ENCODE measurements at regions not wholly inside any gene's neighbourhood (a gene's known extent, or its start where the extent isn't known, plus 50 kb on each side); places are given as distances from the start of the nearest gene placed in this dataset.

- Histone ChIP-seq H3K4ac (ENCODE audit: low read depth, low read length) (no peak overlapping the region), H3K4me1 (ENCODE audit: insufficient read depth, low read length) (no peaks in the 10 kb centered on the region), H2BK20ac (ENCODE audit: low read depth, low read length, poor library complexity, severe bottlenecking) (no peak overlapping the region), H3K79me2 (ENCODE audit: insufficient read depth, low read length) (no peaks in the 10 kb centered on the region), H2AFZ (ENCODE audit: low read length) (no peak overlapping the region), H3K18ac (ENCODE audit: insufficient read length, low read depth, low read length) (no peak overlapping the region), H3K4me2 (ENCODE audit: insufficient read depth, insufficient read length, low read length) (no peak overlapping the region), H3K79me1 (ENCODE audit: insufficient read depth, low read depth, low read length, poor library complexity, severe bottlenecking) (no peaks in the 10 kb centered on the region), H3K27ac (ENCODE audit: insufficient read length, low read depth, low read length) (no peak overlapping the region), H4K20me1 (ENCODE audit: control insufficient read depth, insufficient read depth, insufficient read length) (no peaks in the 10 kb centered on the region), H3K56ac (ENCODE audit: insufficient read length, low read depth, low read length) (no peak overlapping the region), H3K23me2 (ENCODE audit: insufficient read length, low read depth, low read length, poor library complexity, severe bottlenecking) (no peaks in the 10 kb centered on the region), H4K8ac (replicated peaks; ENCODE audit: insufficient read length, low read depth, low read length) (no peak overlapping the region), H2AK5ac (ENCODE audit: insufficient read length, low read length) (no peak overlapping the region), H4K91ac (ENCODE audit: insufficient read length, low read depth, low read length) (no peak overlapping the region), H4K5ac (ENCODE audit: insufficient read length, low read depth, low read length) (no peak overlapping the region), H3K14ac (ENCODE audit: insufficient read depth, low read length) (no peak overlapping the region), H3K23ac (ENCODE audit: insufficient read length, low read depth, low read length) (no peak overlapping the region), H3K27me3 (ENCODE audit: insufficient read depth, low read length) (no peaks in the 10 kb centered on the region), H3K9ac (ENCODE audit: extremely low read depth, insufficient read length, low read length) (no peak overlapping the region), H2BK120ac (ENCODE audit: low read depth, low read length, poor library complexity, severe bottlenecking) (no peak overlapping the region), H3K9me3 (ENCODE audit: control insufficient read depth, low read depth, low read length) (no peaks in the 10 kb centered on the region), H3T11ph (ENCODE audit: low read length) (no peak overlapping the region), H2BK5ac (ENCODE audit: insufficient read length, low read length) (no peak overlapping the region), H2BK12ac (ENCODE audit: insufficient read length, low read depth, low read length) (no peak overlapping the region), H2BK15ac (ENCODE audit: low read depth, low read length) (no peak overlapping the region)
- no CpG with 5 or more reads among the region's 3 CpGs for WGBS (ENCODE audit: extremely low coverage, insufficient read length, low lambda C conversion rate)
- DNase-seq = no peak
- no peaks in the 10 kb centered on the region for H3K27me3 Mint-ChIP-seq (ENCODE audit: low read depth)
- TF ChIP-seq CTCF (conservative IDR thresholded peaks at IDR 0.05) = no peak
- peaks cover 3% of the 10 kb centered on the region in 2 experiments; a peak in 2 of 4 replicates for H3K4me1 Mint-ChIP-seq
- H3K27ac Mint-ChIP-seq = no peak overlapping the region
- H3K9me3 Mint-ChIP-seq = 0 out of 5 replicates have a peak, but pooled peaks cover 0 to 3% of the 10 kb centered on the region in 2 experiments
- H3K4me3 Mint-ChIP-seq = no peak overlapping the region
- no peaks in the 10 kb centered on the region; a peak in 1 of 7 replicates for H3K36me3 Mint-ChIP-seq (ENCODE audit: insufficient read depth in 1 of 3, low read depth in 3 of 3)
Measured at GRCh38 chr7:19392246-19392645, 247.0 kb upstream of the FERD3L start.
